ENCODE measurements at regions not wholly inside any gene's neighbourhood (a gene's known extent, or its start where the extent isn't known, plus 50 kb on each side); places are given as distances from the start of the nearest gene placed in this dataset.

DNA sequence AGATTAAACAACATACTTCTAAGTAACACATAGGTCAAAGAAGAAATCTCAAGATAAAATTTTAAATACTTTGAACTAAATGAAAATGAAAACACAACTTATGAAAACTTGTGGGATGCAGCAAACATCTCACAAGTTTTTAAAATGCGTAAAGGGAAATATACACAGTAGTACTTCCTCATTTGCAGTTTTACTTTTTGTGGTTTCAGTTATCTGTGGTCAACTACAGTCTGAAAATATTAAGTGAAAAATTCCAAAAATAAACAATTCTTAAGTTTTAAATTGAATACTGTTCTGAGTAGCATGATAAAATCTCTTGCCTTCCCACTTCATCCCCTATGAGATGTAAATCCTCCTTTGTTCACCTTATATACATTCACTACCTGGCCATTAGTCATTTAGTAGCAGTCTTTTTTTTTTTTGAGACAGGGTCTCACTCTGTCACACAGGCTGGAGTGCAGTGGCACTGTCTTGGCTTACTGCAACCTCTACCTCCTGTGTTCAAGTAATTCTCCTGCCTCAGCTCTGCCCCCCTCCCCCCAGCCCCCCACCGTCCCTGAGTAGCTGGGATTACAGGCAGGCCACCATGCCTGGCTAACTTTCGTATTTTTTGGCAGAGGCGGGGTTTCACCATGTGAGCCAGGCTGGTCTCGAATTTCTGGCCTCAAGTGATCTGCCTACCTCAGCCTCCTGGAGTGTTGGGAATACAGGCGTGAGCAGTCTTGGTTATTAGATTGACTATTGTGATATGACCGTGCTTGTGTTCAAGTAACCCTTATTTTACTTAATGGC is 154.6 kb upstream of the AHI1 start:
- TF ChIP-seq, protein P1, sequence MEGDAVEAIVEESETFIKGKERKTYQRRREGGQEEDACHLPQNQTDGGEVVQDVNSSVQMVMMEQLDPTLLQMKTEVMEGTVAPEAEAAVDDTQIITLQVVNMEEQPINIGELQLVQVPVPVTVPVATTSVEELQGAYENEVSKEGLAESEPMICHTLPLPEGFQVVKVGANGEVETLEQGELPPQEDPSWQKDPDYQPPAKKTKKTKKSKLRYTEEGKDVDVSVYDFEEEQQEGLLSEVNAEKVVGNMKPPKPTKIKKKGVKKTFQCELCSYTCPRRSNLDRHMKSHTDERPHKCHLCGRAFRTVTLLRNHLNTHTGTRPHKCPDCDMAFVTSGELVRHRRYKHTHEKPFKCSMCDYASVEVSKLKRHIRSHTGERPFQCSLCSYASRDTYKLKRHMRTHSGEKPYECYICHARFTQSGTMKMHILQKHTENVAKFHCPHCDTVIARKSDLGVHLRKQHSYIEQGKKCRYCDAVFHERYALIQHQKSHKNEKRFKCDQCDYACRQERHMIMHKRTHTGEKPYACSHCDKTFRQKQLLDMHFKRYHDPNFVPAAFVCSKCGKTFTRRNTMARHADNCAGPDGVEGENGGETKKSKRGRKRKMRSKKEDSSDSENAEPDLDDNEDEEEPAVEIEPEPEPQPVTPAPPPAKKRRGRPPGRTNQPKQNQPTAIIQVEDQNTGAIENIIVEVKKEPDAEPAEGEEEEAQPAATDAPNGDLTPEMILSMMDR (IDR thresholded peaks at IDR 0.05; ENCODE audit: insufficient read depth, low read length, poor library complexity, severe bottlenecking) = no peak
- no peak for TF ChIP-seq EZH2phosphoT487 (conservative IDR thresholded peaks at IDR 0.05; ENCODE audit: low read length)

All from SU-DHL-6 (cell line).